GM12892 (cell line): ENCODE measurements at regions not wholly inside any gene's neighbourhood (a gene's known extent, or its start where the extent isn't known, plus 50 kb on each side); places are given as distances from the start of the nearest gene placed in this dataset.

Experiments
- DNase-seq: peaks from one replicate; pipeline ENCODE4 v3.0.0; 2011; ENCODE audit not compliant: insufficient read length
- FAIRE-seq: peaks from 2 replicates; lab custom pipeline; 2011; peaks lifted over from hg19 to GRCh38; lab: Jason Lieb, UNC
- POLR2A ChIP-seq: IDR thresholded peaks from 2 replicates; pipeline ENCODE4 v1.6.1; 2011; ENCODE audit warnings: low read depth, low read length, control low read depth
- POLR2AphosphoS5 ChIP-seq: IDR thresholded peaks from 2 replicates; pipeline ENCODE4 v1.6.1; 2011; ENCODE audit warnings: low read depth, low read length, control low read depth
- TAF1 ChIP-seq: IDR thresholded peaks from 2 replicates; pipeline ENCODE4 v1.6.1; 2011; ENCODE audit warnings: low read depth, mild to moderate bottlenecking, control low read depth, low read length, borderline replicate concordance

DNA sequence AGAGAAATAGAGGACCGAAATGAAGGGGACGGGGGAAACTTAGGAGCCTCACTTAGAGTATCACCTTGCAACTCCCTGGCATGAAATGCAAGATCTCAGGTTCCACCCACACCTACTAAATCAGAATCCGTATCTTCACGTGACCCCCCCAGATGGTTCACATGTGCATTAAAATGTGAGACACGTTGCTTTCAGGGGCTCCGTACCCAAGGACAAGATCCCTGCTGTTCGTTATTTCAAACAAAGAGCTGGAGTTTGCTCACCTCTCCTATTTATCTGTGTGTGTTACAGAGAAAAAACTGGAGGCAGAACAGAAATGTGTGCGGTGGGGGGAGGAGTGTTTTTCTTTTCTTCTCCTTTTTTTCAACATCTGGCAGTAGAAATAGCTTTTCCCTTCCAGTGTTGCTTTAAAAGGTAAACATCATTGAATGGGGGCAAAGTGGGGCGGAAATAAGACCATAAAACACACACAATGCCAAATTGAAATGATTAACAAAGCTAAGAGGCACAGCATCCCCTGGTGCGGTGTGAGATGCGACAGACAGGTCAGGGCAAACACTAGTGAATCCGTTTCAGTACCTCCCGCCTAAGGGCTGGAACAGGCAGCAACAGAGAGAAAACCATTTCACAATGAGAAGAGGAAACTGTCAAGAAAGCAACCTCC lies 145.4 kb downstream of the SOX9 start:
- FAIRE-seq (no peak), DNase-seq (no peak)
- no peak for TF ChIP-seq TAF1
- no peak for TF ChIP-seq POLR2AphosphoS5

DNA sequence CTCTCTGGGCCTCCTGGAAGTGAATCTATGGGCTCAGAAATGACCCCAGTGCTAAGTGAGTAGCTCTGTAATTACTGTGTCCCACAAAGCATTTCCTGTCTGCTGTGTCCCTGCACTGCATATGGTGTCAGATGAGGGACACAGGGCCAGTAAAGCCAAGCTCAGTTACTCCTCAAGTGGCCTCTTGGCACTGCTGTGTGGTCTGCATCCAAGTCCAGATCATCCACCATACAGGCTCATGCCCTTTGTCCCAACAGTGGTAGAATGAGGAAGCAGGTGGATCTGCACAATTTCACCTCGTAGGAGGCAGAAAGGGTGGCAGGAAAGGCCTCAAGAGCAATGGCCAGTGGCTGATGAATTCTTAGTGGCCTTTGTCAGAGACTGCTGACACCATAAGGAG lies 146.8 kb downstream of the SOX9 start:
- FAIRE-seq: no peak
- DNase-seq: no peak
- TF ChIP-seq POLR2A: no peak
- TF ChIP-seq TAF1: no peak
- no peak for TF ChIP-seq POLR2AphosphoS5

DNA sequence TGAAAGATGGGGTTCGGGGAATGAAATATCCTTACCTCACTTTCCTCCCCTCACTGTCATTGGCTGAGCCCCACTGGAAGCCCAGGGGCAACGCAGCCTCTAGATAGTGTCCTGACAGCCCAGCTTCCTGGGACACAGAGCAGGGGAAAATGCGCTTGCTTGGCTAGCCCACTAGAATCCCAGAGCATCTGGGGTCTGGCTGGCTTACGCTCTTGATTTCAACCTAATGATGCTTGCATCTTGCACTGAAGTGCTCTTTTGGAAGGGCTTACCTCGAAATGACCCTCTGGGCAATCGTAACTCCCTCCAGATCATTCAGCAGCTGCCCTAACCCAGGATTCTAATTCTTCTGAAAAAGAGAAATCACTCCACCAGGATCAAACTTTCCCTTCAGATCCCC lies 147.6 kb downstream of the SOX9 start:
- no peak for DNase-seq
- TF ChIP-seq POLR2A (no peak), POLR2AphosphoS5 (no peak), TAF1 (no peak)
- FAIRE-seq: no peak

DNA sequence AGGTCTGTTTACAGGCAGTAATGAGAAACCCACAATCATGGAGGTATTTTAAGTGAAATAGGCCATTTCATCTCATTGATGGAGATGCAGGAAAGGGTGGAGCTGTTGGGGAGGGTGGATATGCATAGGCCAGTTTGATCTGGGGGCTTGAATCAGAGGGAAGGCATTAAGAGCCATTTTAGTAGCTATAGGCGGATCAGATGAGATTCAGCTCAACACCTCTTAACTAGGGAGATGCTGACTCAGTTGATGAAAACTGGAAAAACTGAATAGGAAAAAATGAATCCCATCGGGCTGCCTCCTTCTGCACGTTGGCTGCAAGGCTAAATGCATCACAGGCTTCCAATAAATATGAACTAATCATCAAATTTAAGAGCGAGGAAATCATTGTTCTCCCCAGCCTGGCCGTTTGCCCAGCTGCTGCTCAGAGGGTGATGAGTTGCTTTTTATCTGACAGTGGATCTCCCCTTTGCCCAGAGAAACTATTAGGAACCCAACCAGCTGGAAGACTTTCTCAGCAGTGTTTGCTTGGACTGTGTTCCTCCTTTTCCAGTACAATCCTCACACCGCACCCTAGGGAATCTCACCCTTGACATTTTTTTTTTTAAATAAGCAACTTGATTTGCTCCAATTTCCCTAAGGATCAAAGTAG lies 149.6 kb downstream of the SOX9 start:
- no peak for TF ChIP-seq TAF1
- no peak for TF ChIP-seq POLR2A
- no peak for TF ChIP-seq POLR2AphosphoS5
- DNase-seq (no peak), FAIRE-seq (no peak)

DNA sequence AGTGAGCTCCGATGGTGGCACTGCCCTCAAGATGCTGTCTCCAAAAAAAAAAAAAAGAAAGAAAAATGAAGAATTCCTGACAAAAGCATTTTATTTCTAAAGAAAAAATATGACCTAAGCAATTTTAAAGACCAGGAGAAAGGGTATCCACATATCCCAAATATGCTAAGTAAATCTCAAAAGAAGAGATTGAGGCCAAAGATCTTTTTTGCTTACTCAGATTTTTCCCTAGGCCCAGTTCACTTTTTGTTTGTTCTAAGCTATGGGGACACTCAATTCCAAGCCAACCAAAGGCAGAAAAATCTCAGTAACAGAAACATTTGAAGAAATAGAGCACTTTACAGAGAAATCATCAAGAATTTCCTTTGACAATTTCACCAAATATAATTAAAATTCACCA lies 150.8 kb downstream of the SOX9 start:
- TF ChIP-seq POLR2A (no peak), POLR2AphosphoS5 (no peak), TAF1 (no peak)
- DNase-seq: no peak
- no peak for FAIRE-seq

DNA sequence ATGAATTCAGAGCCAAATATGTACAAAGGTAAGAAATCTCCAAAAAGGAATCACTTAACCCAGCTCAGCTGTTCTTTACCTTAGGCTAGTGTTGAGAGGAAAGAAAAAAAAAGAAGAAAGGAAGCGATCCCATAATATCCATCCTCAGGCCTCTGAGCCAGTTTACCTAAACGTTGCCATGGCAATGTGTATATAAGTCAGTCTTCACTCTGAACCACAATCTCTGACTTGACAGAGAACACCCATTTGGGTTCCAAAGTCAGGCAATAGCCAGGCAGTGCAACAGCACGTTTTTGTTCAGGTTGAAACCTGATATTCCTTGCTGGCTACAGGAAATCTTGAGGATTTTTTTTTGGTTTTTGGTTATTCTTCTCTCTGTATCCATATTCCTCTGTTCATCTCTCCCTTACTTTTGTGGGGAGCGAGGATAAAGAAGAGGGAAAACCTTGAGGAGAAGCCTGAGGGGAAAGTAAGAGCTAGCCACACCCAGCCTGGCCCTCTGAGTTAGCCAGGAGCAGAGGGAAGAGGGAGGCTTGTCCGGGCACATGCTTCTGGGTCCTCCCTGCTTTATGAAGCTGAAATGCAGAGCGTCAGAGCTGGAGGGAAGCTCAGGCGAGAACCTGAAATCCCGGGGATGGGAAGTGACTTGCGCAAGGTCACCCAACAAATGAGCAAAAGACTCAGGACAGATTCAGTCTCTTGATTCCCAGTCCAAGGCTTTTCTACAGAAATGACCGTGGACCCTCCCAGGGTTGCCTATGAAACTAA lies 152.7 kb downstream of the SOX9 start:
- no peak for DNase-seq
- TF ChIP-seq TAF1 (no peak), POLR2A (no peak), POLR2AphosphoS5 (no peak)
- no peak for FAIRE-seq

DNA sequence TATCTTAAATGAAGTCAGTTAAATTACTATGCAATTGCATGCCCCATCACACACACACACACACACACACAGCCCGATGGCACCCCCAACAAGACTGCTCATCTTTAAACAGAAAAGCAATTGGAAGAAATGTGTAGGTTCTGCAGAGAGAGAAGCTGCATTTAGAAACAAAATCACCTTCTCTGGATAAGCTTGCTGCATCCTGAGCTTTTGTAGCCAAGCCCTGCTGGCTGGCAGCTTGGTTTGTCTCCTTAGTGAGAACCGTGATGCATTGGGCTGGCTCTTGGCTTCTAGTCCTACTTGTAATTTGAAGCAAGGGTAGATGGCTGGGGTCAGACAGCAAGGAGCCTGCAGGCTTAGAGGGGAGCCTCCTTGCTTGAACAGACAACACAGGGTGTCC lies 153.8 kb downstream of the SOX9 start:
- FAIRE-seq: no peak
- DNase-seq: no peak
- TF ChIP-seq POLR2AphosphoS5: no peak
- no peak for TF ChIP-seq POLR2A
- TF ChIP-seq TAF1: no peak

DNA sequence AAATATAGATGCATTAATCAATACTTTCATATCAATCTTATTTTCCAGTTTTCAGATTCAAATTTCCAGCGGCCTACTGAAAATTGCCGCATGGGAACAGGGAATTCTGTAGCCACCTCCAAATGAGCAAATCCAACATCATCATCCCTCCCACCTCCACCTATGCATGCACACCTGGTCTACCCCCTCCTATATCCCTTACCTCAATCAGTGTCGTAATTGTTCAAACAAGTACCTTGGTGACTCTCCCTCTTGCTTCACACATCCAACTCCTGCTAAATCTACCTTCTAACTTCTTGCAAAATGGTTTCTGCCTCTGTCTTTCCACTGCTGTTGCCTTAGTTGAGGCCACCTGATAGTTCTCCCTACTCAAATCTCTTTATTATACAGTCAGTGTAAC lies 160.1 kb downstream of the SOX9 start:
- FAIRE-seq (no peak), DNase-seq (no peak)

DNA sequence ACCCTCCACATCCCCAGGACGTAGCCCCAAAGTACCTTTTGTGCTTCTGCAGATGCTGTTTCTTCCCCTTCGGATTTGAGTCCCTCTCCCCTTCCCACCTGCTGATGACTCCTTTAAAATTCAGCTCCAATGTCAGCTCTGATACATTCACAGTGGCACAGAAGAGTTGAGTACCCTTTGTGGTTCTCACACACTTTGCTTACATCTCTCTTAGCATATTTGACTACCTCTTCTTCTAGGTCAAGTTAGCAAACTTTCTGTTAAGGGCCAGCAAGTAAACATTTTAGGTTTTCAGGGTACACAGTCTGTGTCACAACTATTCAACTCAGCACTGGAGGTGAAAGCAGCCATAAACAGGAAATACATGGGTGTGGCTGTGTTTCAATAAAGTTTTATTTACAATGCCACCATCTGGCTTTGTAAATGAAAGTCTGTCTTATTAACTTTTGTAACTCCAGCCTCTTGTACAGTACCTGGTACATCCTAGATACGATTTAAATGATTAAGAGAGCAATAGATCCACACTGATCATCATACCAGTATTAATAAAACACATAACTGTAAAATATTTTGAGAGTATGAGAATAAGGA lies 161.7 kb downstream of the SOX9 start:
- TF ChIP-seq TAF1: no peak
- no peak for TF ChIP-seq POLR2A
- TF ChIP-seq POLR2AphosphoS5: no peak
- DNase-seq (no peak), FAIRE-seq (no peak)

More for the DNA sequence above, 160.1 kb downstream of the SOX9 start:
- no peak for TF ChIP-seq TAF1
- no peak for TF ChIP-seq POLR2AphosphoS5
- TF ChIP-seq POLR2A: no peak

DNA sequence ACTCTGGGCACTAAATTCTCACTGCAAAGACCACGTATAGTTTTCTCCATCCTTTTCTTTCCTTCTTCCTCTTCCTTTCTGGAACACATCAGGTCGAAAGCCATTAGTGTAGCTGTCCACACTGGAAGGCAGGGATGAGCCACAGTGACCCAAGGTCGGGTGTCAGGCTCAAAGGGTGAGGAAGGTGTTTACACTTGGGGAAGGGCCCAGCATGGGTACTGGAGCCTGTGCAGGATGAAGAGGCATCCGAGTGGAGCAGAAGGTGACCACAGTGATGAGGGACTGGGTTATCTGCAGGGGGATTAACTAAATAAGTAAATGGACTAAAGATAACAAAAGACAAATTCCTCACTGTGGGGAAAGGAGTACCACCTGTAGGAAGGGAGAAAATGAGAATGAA lies 164.0 kb downstream of the SOX9 start:
- no peak for TF ChIP-seq TAF1
- DNase-seq: no peak
- no peak for FAIRE-seq

DNA sequence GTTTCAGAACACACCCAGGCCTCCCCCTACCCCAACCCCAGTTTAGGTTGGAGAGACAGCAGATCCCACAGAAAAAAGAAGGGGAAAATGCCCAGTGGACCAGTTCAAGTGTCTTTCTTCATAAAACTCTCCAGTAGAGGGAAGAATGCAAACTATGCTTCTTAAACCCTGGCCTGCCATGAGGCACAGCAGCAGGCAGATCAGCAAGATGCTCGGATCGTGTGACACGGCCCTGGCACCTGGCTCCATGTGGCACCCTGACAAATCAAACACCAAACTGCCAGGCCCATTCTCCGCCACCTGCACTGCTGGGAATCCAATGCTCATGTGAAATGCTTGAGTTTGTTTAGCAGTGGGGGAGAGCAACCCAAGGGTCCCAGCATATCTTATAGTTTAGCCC lies 166.8 kb downstream of the SOX9 start:
- TF ChIP-seq POLR2A (no peak), POLR2AphosphoS5 (no peak), TAF1 (no peak)
- FAIRE-seq (no peak), DNase-seq (no peak)

DNA sequence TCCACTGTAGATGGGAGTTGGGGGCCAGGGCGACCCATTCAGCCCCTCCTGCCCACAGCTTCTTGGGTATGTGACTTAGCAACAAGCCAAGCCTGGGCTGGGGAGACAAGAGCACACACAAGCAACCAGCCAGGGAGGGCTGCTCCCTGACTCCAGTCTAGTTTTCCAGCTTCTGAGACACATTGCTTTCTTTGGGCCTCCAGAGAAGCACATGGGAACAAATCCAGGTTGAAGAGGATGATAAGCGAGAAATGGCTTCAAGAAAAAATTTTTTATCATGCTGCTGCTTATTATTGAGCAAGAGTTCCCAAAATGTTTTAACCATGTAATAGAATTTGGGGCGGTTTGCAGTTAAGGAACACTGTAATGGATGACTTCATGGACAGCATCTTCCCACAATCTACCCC lies 173.7 kb downstream of the SOX9 start:
- TF ChIP-seq TAF1: no peak
- TF ChIP-seq POLR2A: no peak
- no peak for TF ChIP-seq POLR2AphosphoS5
- FAIRE-seq (no peak), DNase-seq (no peak)

DNA sequence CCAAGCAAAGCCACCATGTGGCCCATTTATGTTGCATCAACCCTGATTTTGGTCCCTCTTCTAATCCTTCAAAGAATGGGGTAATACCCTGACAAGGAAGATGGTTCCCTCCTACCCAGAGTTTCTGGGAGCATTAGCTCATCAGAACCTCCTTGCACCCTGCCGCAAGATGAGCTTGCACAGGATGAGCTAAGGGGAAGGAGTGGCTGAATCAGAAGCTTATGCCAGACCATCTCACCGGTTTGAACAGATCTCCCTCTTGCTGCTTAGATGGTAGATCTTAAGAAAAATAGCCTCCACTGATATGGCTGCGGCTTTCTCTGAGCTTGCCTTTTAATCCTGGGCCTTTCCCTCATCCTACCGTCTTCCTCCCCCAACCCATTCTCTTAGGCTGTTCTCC lies 175.1 kb downstream of the SOX9 start:
- TF ChIP-seq TAF1: no peak
- TF ChIP-seq POLR2AphosphoS5: no peak
- no peak for TF ChIP-seq POLR2A
- FAIRE-seq (no peak), DNase-seq (no peak)
